Pancreas (tissue), 10 donors: ENCODE measurements at regions not wholly inside any gene's neighbourhood (a gene's known extent, or its start where the extent isn't known, plus 50 kb on each side); places are given as distances from the start of the nearest gene placed in this dataset.

Experiments used
- ATAC-seq, 4 donors: fragments of 200-7000 bp; cut with Tn5 transposase; one replicate each; pipeline versions ENCODE4 v1.8.0 to v1.9.1; 2020; ENCODE audit warnings: mild to moderate bottlenecking in 4 of 4, moderate library complexity in 4 of 4
- DNase-seq, 6 donors: peaks; one replicate each; pipeline ENCODE4 v3.0.0-alpha.2; 2020
- FAIRE-seq: peaks from 2 replicates; lab custom pipeline; 2012; peaks lifted over from hg19 to GRCh38; lab: Jason Lieb, UNC
- H3K27ac ChIP-seq, 4 donors: fragments of 200-600 bp; sonication (generic); 1 replicate in 3 of 4; 2 replicates in 1 of 4; pipeline versions ENCODE4 v1.5.0 to v1.8.0; 2020
- H3K27me3 ChIP-seq, 4 donors: fragments of 200-600 bp; one replicate each; pipeline ENCODE4 v1.8.0; 2021
- H3K36me3 ChIP-seq, 3 donors: fragments of 200-600 bp; sonication (generic) in 1 of 3; one replicate each; pipeline versions ENCODE4 v1.5.0 to v1.8.0; 2020 to 2021
- H3K4me1 ChIP-seq, 3 donors: fragments of 200-600 bp; one replicate each; pipeline ENCODE4 v1.8.0; 2021
- H3K4me3 ChIP-seq, 4 donors: fragments of 200-600 bp; sonication (generic) in 2 of 4; one replicate each; pipeline versions ENCODE4 v1.5.0 to v1.8.0; 2020 to 2021
- H3K9me3 ChIP-seq, 4 donors: fragments of 200-600 bp; one replicate each; pipeline ENCODE4 v1.8.0; 2021
- WGBS, 2 donors: extraction: QIAGEN DNeasy Blood & Tissue Kit; methylation state at CpG; one replicate each; pipeline ENCODE4 v1.1.7; 2013; 5-methylcytosine and 5-hydroxymethylcytosine counted together
- intact Hi-C, 3 donors: fragments of 100-400 bp; cut with DNase I; formaldehyde crosslinking; loops; one replicate each; pipeline versions ENCODE4 v1.11.1 to v1.14.2; 2022
- TF ChIP-seq, protein P1 (sequence below), 4 donors: fragments of 200-600 bp; sonication (generic) in 3 of 4; IDR thresholded peaks; one replicate each; pipeline versions ENCODE4 v1.5.0 to v1.8.0; 2021; ENCODE audit warnings: antibody characterized with exemption in 4 of 4
- donor health status: healthy with polysubstance abuse.
- donor health status: DM: no; HTN: no; CAD: no; lungs with moderate emphysema.
- donor health status: DM: no; HTN: no; CAD: no.
- donor health status: control.
- donor health status: control.
- donor health status: Bipolar disorder and iron deficiency.
- donor health status: DM: yes; HTN: yes; CAD: no.
- donor health status: DM: no; HTN: no; CAD: no.
- donor health status: DM: no; HTN: no; CAD: no.
- donor health status: DM: yes; HTN: yes; CAD: no.

DNA sequence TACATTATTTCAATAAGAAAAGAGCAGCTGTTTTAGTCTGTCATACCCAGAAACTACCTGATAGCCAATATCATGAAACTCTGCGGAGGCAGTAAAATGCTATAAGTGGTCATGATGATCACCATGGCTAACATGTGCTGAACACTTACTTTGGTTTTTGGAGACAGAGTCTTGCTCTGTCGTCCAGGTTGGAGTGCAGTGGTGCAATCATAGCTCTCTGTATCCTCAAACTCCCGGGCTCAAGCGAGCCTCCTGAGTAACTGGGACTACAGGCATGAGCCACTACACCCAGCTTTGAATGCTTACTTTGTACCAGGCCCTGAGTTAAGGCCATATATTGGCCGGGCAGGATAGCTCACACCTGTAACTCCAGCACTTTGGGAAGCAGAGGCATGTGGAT lies 101.2 kb upstream of the DHX40 start:
- H3K4me1 ChIP-seq, result no peaks in the 10 kb centered on the region
- ATAC-seq (no peak), DNase-seq (no peak), FAIRE-seq (no peak)
- H3K27ac ChIP-seq, result no peak overlapping the region
- H3K4me3 ChIP-seq, result no peak overlapping the region
- H3K9me3 ChIP-seq, result no peaks in the 10 kb centered on the region
- TF ChIP-seq, protein P1, sequence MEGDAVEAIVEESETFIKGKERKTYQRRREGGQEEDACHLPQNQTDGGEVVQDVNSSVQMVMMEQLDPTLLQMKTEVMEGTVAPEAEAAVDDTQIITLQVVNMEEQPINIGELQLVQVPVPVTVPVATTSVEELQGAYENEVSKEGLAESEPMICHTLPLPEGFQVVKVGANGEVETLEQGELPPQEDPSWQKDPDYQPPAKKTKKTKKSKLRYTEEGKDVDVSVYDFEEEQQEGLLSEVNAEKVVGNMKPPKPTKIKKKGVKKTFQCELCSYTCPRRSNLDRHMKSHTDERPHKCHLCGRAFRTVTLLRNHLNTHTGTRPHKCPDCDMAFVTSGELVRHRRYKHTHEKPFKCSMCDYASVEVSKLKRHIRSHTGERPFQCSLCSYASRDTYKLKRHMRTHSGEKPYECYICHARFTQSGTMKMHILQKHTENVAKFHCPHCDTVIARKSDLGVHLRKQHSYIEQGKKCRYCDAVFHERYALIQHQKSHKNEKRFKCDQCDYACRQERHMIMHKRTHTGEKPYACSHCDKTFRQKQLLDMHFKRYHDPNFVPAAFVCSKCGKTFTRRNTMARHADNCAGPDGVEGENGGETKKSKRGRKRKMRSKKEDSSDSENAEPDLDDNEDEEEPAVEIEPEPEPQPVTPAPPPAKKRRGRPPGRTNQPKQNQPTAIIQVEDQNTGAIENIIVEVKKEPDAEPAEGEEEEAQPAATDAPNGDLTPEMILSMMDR (IDR thresholded peaks at IDR 0.05), result no peak
- 93 to 97% methylated on average over 5 of the region's 5 CpGs for WGBS, 2 donors
- intact Hi-C loops, result no loop called here
- H3K36me3 ChIP-seq, result no peaks in the 10 kb centered on the region
- H3K27me3 ChIP-seq, result no peaks in the 10 kb centered on the region

- Histone ChIP-seq H3K36me3 (no peaks in the 10 kb centered on the region), H3K4me3 (no peak overlapping the region), H3K27me3 (no peaks in the 10 kb centered on the region), H3K27ac (no peak overlapping the region), H3K9me3 (no peaks in the 10 kb centered on the region), H3K4me1 (no peaks in the 10 kb centered on the region)
- TF ChIP-seq, protein P1 (IDR thresholded peaks at IDR 0.05), result no peak
- FAIRE-seq (no peak), DNase-seq (no peak), ATAC-seq (no peak)
- intact Hi-C loops, result no loop called here
- 88 to 90% methylated on average over 6 of the region's 6 CpGs for WGBS, 2 donors
Measured at GRCh38 chr17:59465949-59466307, 99.5 kb upstream of the DHX40 start.

- H3K4me3 ChIP-seq, result no peak overlapping the region
- intact Hi-C loops, result no loop called here
- no peak for DNase-seq
- no peak for FAIRE-seq
- no peak for ATAC-seq
- WGBS, 2 donors, result 89 to 92% methylated on average over 5 of the region's 5 CpGs
- no peaks in the 10 kb centered on the region for H3K9me3 ChIP-seq
- H3K36me3 ChIP-seq, result no peaks in the 10 kb centered on the region
- H3K27me3 ChIP-seq, result no peaks in the 10 kb centered on the region
- no peaks in the 10 kb centered on the region for H3K4me1 ChIP-seq
- no peak overlapping the region for H3K27ac ChIP-seq
- TF ChIP-seq, protein P1 (IDR thresholded peaks at IDR 0.05), result no peak
Measured at GRCh38 chr17:59466946-59467801, 98.2 kb upstream of the DHX40 start.

- no peaks in the 10 kb centered on the region for H3K9me3 ChIP-seq
Measured at GRCh38 chr17:59469786-59470485, 95.5 kb upstream of the DHX40 start.

More at GRCh38 chr17:59469786-59470485, 95.5 kb upstream of the DHX40 start:
- no peaks in the 10 kb centered on the region for H3K36me3 ChIP-seq
- no peak for DNase-seq
- intact Hi-C loops, result no loop called here
- FAIRE-seq, result no peak
- ATAC-seq, result no peak
- no peak overlapping the region for H3K4me3 ChIP-seq
- WGBS, 2 donors, result 67 to 69% methylated on average over 8 of the region's 8 CpGs
- no peaks in the 10 kb centered on the region for H3K4me1 ChIP-seq
- TF ChIP-seq, protein P1 (IDR thresholded peaks at IDR 0.05), result no peak
- no peaks in the 10 kb centered on the region for H3K27me3 ChIP-seq
- no peak overlapping the region for H3K27ac ChIP-seq
